Activated CD4-positive, alpha-beta T cell treated with anti-CD3 and anti-CD28 coated beads for 36 hours (primary cell): ENCODE measurements at regions not wholly inside any gene's neighbourhood (a gene's known extent, or its start where the extent isn't known, plus 50 kb on each side); places are given as distances from the start of the nearest gene placed in this dataset.
"Not testable (repeated sequence)": the region's sequence is repeated elsewhere in the genome, so short reads cannot be mapped to it uniquely, and the experiment has no call there.

Source experiments
- ATAC-seq: fragments of 200-7000 bp; cut with Tn5 transposase; one replicate; pipeline ENCODE4 v1.10.0; 2021; ENCODE audit warnings: mild to moderate bottlenecking, moderate library complexity
- CTCF ChIA-PET: fragments of 350-600 bp; sonication (Branson Sonifier 250); formaldehyde crosslinking; loops from one replicate; lab custom pipeline; 2021; ENCODE audit warnings: antibody characterized with exemption; lab: Charles Lee
- POLR2A ChIA-PET: fragments of 350-600 bp; sonication (Branson Sonifier 250); formaldehyde crosslinking; loops from one replicate; lab custom pipeline; 2021; ENCODE audit warnings: antibody characterized with exemption, inconsistent platforms; lab: Charles Lee
- DNase-seq: peaks from one replicate; pipeline ENCODE4 v3.0.0-alpha.2; 2020
- H3K27ac Mint-ChIP-seq: one replicate; pipeline ENCODE4 v1.8.0; 2021; ENCODE audit warnings: mixed read lengths
- H3K27me3 Mint-ChIP-seq: one replicate; pipeline ENCODE4 v1.8.0; 2021; ENCODE audit warnings: mixed read lengths
- H3K36me3 Mint-ChIP-seq: one replicate; pipeline ENCODE4 v1.8.0; 2021; ENCODE audit warnings: low read depth, mixed read lengths
- H3K4me1 Mint-ChIP-seq: one replicate; pipeline ENCODE4 v1.8.0; 2021; ENCODE audit warnings: mixed read lengths
- H3K4me3 Mint-ChIP-seq: one replicate; pipeline ENCODE4 v1.8.0; 2021; ENCODE audit warnings: mild to moderate bottlenecking, moderate library complexity, mixed read lengths
- H3K9me3 Mint-ChIP-seq: one replicate; pipeline ENCODE4 v1.8.0; 2021; ENCODE audit warnings: low read depth, mixed read lengths
- intact Hi-C, 2 experiments: fragments of 100-400 bp; cut with DNase I in 1 of 2; cut with micrococcal nuclease in 1 of 2; formaldehyde crosslinking; loops; one replicate each; pipeline versions ENCODE4 v1.14.2 to v1.15.1; 2022 to 2024; cut with DNase I, micrococcal nuclease

DNA sequence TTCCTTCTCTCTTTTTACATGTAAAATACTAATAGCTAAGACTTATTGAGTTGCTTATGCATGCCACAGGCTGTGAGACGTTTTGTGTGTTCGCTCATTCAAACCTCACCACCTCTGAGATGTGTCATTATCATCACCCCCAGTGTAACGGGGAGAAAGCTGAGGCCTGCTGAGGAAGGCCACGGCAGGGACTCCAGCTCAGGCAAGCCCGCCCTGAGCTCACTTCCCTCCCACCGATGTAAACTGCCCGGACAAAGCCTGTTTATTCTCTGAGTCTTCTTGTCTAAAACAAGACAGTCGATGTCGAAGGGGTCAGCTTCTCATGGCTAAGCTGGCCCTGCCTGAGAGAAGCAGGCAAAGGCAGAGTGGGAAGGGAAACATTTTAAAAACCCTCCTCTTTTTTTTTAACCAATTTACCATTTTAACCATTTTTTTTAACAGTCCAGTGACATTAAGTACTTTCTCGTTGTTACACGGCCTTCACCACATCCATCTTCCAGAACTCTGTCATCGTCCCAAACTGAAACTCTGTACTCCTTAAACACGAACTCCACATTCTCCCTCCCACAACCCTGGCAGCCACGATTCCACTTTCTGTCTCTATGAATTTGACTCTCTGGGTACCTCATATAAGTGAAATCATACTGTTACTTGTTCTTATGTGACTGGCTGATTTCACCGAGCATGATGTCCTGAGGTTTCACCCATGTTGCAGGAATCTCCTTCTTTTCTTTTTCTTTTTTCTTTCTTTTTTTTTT lies 204.8 kb upstream of the GALNT2 start:
- Mint-ChIP-seq H3K4me3 (no peak overlapping the region), H3K27ac (no peak overlapping the region), H3K36me3 (no peaks in the 10 kb centered on the region), H3K9me3 (no peaks in the 10 kb centered on the region), H3K4me1 (peaks cover 4% of the 10 kb centered on the region), H3K27me3 (no peaks in the 10 kb centered on the region)
- intact Hi-C loops, result no loop called here
- CTCF ChIA-PET, result no interaction called here
- DNase-seq (peak; percentile 34), ATAC-seq (peak; percentile 53)
- POLR2A ChIA-PET, result interaction anchor here (0.7 kb wide), 2 partner anchors 247 to 441 kb away, joined by 3 to 4 read pairs; no protein-coding TSS in a partner anchor

DNA sequence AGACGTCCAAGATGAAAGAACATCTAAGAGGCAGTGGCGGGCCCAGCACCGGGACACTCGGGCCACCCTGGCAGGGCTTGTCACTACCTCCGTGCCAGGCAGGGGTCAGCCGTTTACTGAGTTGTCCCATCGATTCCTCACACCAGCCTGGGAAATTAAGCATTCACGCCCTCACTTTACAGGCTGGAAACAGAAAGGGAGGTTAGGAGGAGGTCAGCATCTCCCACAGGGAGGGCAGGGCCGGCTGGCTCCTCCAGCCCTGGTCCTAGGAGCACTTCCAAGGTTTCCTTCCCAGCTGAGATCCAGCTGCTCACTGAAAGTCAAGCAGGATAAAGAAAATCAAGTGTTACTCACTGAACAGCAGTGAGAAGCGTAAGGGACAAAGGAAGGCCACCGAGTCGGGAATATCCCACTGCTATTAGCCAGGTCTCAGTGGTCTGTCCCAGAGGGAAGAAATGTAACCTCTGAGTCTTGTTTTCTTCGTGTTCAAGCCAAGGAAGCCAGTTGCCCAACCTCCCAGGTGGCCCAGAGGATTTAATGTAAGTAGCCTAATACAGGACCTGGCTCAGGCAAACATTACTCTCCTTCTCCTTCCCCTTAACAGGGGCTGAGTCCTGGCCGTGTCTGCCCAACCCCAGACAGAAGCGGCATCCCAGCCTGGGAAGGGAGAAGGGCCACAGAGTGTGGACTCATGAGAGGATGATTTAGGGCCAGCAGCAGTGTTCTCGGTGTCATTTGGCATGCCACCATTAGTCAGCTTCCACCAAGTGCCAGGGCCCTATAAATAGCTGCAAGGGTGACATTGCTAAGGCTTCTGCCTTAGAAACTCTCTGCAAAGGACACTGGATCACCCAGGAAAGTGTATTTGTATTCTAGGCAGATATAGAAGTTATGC lies 203.1 kb upstream of the GALNT2 start:
- no peaks in the 10 kb centered on the region for H3K36me3 Mint-ChIP-seq
- DNase-seq (no peak), ATAC-seq (no peak)
- peaks cover 2% of the 10 kb centered on the region for H3K4me1 Mint-ChIP-seq
- H3K27me3 Mint-ChIP-seq, result no peaks in the 10 kb centered on the region
- ChIA-PET POLR2A (no interaction called here), CTCF (no interaction called here)
- H3K9me3 Mint-ChIP-seq, result no peaks in the 10 kb centered on the region
- H3K4me3 Mint-ChIP-seq, result no peak overlapping the region
- H3K27ac Mint-ChIP-seq, result no peak overlapping the region
- intact Hi-C loops, result no loop called here

GRCh38 chr1:229864686-229865230 lies 202.3 kb upstream of the GALNT2 start:
- Mint-ChIP-seq H3K4me3 (no peak overlapping the region), H3K4me1 (peaks cover 2% of the 10 kb centered on the region), H3K27me3 (no peaks in the 10 kb centered on the region), H3K27ac (no peak overlapping the region), H3K36me3 (no peaks in the 10 kb centered on the region), H3K9me3 (no peaks in the 10 kb centered on the region)
- DNase-seq (no peak), ATAC-seq (no peak)
- POLR2A ChIA-PET, result no interaction called here
- intact Hi-C loops, result no loop called here
- CTCF ChIA-PET, result no interaction called here

DNA sequence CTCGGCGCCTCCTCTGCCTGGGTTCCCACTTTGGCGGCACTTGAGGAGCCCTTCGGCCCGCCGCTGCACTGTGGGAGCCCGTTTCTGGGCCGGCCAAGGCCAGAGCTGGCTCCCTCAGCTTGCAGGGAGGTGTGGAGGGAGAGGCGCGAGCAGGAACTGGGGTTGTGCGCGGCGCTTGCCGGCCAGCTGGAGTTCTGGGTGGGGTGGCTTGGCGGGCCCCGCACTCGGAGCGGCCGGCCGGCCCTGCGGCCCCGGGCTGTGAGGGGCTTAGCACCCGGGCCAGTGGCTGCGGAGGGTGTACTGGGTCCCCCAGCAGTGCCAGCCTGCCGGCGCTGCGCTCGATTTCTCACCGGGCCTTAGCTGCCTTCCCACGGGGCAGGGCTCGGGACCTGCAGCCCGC lies 201.7 kb upstream of the GALNT2 start:
- H3K9me3 Mint-ChIP-seq, DNase-seq, H3K4me3 Mint-ChIP-seq, POLR2A ChIA-PET, H3K4me1 Mint-ChIP-seq, H3K36me3 Mint-ChIP-seq, H3K27me3 Mint-ChIP-seq, CTCF ChIA-PET, intact Hi-C loops, H3K27ac Mint-ChIP-seq, ATAC-seq: not testable (repeated sequence)

DNA sequence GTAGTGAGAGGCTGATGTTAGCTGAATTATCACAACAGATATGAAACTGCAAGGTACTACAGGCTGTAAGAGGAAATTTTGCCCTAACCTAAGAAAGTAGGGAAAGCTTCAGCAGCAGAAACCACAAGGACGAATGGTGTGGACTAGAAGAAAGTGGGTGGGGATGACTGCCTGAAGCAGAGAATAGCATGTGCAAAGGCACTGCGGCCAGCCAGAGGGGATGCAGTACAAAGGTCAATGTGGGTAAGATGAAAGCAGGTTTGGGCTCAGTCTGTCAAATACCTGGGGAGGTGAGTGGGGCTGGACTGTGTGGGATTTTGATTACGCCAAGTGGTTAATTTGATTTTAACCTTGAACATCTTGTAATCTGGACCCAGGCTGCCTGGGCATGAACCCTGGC lies 199.3 kb upstream of the GALNT2 start:
- no peaks in the 10 kb centered on the region for H3K9me3 Mint-ChIP-seq
- ChIA-PET CTCF (no interaction called here), POLR2A (no interaction called here)
- no peaks in the 10 kb centered on the region for H3K36me3 Mint-ChIP-seq
- no peaks in the 10 kb centered on the region for H3K4me1 Mint-ChIP-seq
- no peak overlapping the region for H3K27ac Mint-ChIP-seq
- peaks cover 3% of the 10 kb centered on the region for H3K27me3 Mint-ChIP-seq
- intact Hi-C loops, result no loop called here
- H3K4me3 Mint-ChIP-seq, result no peak overlapping the region
- no peak for ATAC-seq
- DNase-seq, result no peak

DNA sequence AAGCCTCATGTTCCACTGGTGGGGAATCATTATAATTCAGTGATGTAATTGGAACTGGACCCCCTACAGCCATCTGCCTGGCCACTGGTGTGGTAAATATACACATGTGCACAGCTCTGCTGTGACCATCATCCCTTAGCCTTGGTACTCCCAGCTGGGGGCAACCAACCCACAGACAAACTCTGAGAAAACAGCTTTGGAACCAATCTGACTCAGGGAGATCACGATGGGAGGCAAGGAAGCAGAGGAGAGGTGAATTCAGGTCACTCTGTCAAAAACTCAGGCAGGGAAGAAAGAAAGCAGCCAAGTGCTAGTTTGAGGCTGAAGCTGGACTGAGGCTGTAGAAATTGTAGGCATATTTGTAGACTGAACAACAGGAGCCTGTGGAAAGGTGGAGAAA lies 197.8 kb upstream of the GALNT2 start:
- Mint-ChIP-seq H3K27ac (no peak overlapping the region), H3K4me1 (no peaks in the 10 kb centered on the region), H3K27me3 (peaks cover 3% of the 10 kb centered on the region), H3K4me3 (no peak overlapping the region), H3K36me3 (no peaks in the 10 kb centered on the region), H3K9me3 (no peaks in the 10 kb centered on the region)
- ChIA-PET CTCF (interaction anchor here (1.6 kb wide), 1 partner anchor 9 kb away, joined by 3 read pairs; no protein-coding TSS in a partner anchor), POLR2A (no interaction called here)
- ATAC-seq, result no peak
- intact Hi-C loops, result no loop called here
- no peak for DNase-seq

DNA sequence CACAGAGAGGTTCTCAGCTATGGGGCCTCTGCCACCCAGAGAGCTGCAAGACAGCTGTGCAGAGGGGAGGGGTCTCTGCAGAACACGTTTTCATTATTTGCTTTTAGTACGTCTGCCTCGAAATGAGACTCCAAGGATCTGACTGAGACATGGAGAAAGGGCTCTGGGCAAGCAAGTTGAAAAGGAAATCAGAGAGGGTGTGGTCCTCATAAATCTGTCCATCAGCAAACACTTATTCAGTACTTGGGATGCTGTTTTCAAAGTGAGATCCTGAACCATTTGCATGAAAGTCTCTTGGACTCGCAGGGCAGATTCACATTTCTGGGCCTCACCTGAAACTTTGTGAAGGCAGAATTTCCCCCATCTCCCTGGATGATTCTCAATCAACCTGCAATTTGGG lies 197.4 kb upstream of the GALNT2 start:
- ATAC-seq (no peak), DNase-seq (no peak)
- no peak overlapping the region for H3K4me3 Mint-ChIP-seq
- CTCF ChIA-PET, result interaction anchor here (0.6 to 1.6 kb wide), 2 partner anchors 9 to 28 kb away, joined by 3 read pairs; no protein-coding TSS in a partner anchor
- POLR2A ChIA-PET, result no interaction called here
- H3K27me3 Mint-ChIP-seq, result peaks cover 3% of the 10 kb centered on the region
- H3K27ac Mint-ChIP-seq, result no peak overlapping the region
- no peaks in the 10 kb centered on the region for H3K4me1 Mint-ChIP-seq
- H3K9me3 Mint-ChIP-seq, result no peaks in the 10 kb centered on the region
- intact Hi-C loops, result no loop called here
- H3K36me3 Mint-ChIP-seq, result no peaks in the 10 kb centered on the region

DNA sequence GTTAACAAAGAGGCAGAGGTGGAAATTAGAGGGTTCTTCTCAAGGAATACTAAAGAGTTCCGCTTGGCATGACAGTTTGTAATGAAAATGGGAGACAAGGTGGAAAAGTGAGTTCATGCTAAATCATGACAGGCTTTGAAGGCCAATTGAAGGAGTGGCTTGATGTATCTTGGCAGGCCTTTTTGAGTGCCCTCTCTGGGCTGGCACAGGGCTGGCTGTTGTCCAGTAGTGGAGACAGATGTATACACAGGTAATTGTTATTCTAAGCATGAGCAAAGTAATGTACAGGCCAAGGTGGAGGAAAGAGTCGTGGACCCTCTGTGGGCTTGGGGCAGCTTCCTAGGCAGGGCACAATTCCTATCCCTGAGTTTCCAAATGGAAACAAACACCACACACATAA lies 196.7 kb upstream of the GALNT2 start:
- CTCF ChIA-PET, result interaction anchor here (0.6 kb wide), 2 partner anchors 28 to 63 kb away, joined by 3 read pairs; no protein-coding TSS in a partner anchor
- no peaks in the 10 kb centered on the region for H3K4me1 Mint-ChIP-seq
- no peak for ATAC-seq
- no peak overlapping the region for H3K27ac Mint-ChIP-seq
- POLR2A ChIA-PET, result no interaction called here
- H3K9me3 Mint-ChIP-seq, result no peaks in the 10 kb centered on the region
- peaks cover 3% of the 10 kb centered on the region for H3K27me3 Mint-ChIP-seq
- intact Hi-C loops, result no loop called here
- H3K36me3 Mint-ChIP-seq, result no peaks in the 10 kb centered on the region
- H3K4me3 Mint-ChIP-seq, result no peak overlapping the region
- no peak for DNase-seq

DNA sequence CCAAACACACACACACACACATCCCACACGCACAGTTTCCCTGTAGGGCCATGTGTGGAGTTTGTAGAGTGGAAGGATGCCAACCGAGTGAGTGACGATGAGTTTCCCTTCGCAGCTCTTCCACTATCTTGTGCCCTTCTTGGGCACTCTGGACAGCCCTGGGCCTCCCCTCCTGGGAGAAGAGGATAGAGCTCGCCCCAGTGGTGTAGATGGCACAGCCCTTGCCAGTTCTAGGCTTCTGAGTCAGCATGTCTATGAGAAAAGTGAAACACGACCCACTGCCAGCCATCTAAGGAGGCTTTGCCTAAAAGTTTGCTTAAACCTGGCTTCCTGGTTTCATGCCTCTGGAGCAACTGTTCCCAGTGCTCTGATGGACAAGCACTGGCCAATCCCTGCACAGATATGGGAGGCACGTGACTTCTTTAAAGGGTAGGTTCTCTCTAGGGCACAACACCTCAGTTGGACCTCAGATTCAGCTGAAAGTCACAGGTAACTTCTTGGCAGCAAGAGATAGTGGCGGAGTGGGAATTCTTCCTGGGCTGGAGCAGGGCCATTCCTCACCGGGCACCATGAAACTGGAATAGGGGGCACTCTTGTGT lies 195.9 kb upstream of the GALNT2 start:
- H3K4me1 Mint-ChIP-seq, result no peaks in the 10 kb centered on the region
- CTCF ChIA-PET, result interaction anchor here (0.6 to 1.2 kb wide), 3 partner anchors 22 to 1444 kb away, joined by 3 to 4 read pairs (median 3); no protein-coding TSS in a partner anchor
- POLR2A ChIA-PET, result no interaction called here
- ATAC-seq (no peak), DNase-seq (no peak)
- H3K36me3 Mint-ChIP-seq, result no peaks in the 10 kb centered on the region
- H3K27ac Mint-ChIP-seq, result no peak overlapping the region
- H3K27me3 Mint-ChIP-seq, result peaks cover 3% of the 10 kb centered on the region
- no peak overlapping the region for H3K4me3 Mint-ChIP-seq
- intact Hi-C loops, result no loop called here
- H3K9me3 Mint-ChIP-seq, result no peaks in the 10 kb centered on the region

DNA sequence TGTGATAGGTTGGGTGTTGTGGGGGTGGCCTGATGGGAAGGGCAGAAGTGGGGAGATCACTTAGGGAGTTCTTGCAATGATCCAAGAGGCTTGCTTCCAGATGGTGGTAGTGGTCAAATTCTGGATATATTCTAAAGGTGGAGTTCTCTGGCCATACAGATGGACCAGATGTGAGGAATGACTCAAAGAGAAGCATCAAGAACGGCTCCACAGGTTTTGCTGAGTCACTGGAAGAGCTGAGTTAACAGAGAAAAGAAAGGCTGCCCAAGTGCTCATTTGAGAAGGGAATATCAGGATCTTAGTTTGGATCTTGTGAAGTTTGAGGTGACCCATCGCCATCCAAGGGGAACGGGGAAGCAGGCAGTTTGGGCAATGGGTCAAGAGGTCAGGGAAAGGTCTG lies 192.9 kb upstream of the GALNT2 start:
- no peaks in the 10 kb centered on the region for H3K9me3 Mint-ChIP-seq
- intact Hi-C loops, result no loop called here
- H3K27me3 Mint-ChIP-seq, result peaks cover 13% of the 10 kb centered on the region
- CTCF ChIA-PET, result no interaction called here
- H3K36me3 Mint-ChIP-seq, result no peaks in the 10 kb centered on the region
- no peak overlapping the region for H3K27ac Mint-ChIP-seq
- POLR2A ChIA-PET, result no interaction called here
- ATAC-seq (no peak), DNase-seq (no peak)
- H3K4me3 Mint-ChIP-seq, result no peak overlapping the region
- H3K4me1 Mint-ChIP-seq, result no peaks in the 10 kb centered on the region

GRCh38 chr1:229874609-229875008 lies 192.4 kb upstream of the GALNT2 start:
- Mint-ChIP-seq H3K9me3 (no peaks in the 10 kb centered on the region), H3K36me3 (no peaks in the 10 kb centered on the region), H3K27ac (no peak overlapping the region), H3K4me3 (no peak overlapping the region), H3K4me1 (no peaks in the 10 kb centered on the region), H3K27me3 (peaks cover 13% of the 10 kb centered on the region)
- peak; percentile 74 for ATAC-seq
- DNase-seq, result peak; percentile 38
- POLR2A ChIA-PET, result no interaction called here
- CTCF ChIA-PET, result no interaction called here
- intact Hi-C loops, result no loop called here
